ENCODE measurements at regions not wholly inside any gene's neighbourhood (a gene's known extent, or its start where the extent isn't known, plus 50 kb on each side); places are given as distances from the start of the nearest gene placed in this dataset.

DNA sequence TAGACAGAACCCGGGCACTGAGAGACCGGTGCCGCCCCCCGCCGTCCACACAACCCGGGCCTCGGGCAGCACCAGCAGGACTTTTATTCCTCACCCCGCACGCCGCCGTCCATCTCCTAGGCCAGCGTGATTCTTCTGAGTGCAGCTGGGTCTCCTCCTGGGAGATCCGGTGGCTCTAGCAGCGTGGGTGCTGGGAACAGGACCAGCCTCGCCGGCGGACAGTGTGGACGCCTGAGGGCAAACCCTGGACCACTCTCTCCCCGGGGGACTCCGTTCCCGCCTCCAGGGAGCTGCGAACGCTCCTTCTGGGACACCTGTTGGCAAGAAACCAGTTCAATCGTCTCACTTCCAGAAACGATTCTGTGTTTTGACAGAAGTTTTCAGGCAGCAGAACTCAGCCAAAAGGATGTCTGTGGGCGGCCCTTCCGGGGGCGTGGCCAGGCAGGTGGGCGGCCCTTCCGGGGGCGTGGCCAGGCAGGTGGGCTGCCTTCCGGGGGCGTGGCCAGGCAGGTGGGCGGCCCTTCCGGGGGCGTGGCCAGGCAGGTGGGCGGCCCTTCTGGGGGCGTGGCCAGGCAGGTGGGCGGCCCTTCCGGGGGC lies 130.7 kb downstream of the DLL1 start:
- DNase-seq, result no peak

DNA sequence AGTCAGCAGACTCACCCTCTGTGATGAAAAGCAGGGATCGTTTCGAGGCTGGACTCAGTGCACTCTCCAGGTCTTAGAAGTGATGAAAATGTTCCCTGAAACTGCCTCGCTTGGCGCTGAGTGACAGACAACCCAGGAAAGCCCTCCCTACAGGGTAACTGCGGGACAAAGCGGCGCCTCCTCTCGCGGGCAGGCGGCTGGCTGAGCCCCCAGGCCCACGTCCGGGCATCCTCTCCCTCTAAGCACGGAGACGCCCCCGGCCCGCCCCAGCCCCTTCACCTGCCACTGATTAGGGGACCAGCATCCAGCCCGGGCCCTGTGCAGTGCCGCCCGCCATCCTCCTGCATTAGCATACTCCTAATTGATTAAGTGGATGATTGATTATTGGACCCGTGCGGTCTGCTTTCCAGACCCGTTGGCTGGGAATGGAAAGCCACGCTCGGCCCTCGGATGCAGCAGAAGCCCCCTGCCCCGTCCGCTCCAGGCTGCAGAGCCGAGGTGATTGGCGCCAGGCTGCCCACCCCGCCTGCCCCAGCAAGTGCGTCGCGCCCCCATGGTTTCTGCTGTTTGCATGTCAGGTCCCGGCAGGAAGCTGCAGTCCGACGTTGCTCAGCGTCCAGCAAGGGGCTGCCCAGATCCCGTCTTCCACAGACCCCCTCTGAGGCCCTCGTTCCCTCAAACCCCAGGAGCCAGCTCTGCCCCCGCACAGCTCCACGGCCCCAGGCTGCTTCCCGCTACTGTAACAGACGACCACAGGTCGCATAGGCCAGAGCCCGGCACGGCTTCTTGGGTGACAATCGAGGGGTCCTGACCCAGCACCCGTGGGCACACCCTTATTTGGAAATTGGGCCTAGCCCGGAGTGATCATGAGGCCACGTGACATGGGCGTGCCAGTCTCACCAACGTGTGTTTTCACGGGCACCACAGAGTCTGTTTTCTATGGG lies 131.6 kb downstream of the DLL1 start:
- no peak for DNase-seq

DNA sequence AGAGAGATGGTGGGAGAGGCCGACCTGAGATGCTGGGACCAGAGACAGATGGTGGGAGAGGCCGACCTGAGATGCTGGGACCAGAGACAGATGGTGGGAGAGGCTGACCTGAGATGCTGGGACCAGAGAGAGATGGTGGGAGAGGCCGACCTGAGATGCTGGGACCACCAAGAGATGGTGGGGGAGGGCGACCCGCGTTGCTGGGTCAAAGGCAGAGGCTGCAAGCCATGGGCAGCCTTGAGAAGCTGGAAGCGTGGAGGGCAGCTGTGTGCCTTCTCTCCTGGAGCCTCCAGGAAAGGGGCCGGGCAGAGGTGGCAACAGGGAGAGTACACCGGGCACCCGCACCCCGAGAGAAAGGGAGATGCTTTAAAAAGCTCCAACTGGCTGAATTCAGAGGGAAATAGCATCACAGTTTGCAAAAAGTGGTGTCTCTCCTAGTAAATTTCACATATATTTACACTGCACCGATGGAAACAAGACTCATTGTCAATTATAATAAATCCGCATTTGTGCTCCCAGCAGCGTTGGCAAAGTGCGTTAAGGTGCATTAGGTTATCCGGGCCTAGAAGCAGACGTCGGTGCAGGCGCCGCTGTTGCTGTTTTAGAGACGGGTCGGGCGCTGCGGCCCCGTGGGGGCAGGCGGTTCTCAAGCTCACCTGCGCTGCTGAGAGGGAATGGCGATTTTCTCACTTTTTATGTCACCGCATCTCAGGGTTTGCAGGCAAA lies 132.4 kb downstream of the DLL1 start:
- DNase-seq, result no peak

DNA sequence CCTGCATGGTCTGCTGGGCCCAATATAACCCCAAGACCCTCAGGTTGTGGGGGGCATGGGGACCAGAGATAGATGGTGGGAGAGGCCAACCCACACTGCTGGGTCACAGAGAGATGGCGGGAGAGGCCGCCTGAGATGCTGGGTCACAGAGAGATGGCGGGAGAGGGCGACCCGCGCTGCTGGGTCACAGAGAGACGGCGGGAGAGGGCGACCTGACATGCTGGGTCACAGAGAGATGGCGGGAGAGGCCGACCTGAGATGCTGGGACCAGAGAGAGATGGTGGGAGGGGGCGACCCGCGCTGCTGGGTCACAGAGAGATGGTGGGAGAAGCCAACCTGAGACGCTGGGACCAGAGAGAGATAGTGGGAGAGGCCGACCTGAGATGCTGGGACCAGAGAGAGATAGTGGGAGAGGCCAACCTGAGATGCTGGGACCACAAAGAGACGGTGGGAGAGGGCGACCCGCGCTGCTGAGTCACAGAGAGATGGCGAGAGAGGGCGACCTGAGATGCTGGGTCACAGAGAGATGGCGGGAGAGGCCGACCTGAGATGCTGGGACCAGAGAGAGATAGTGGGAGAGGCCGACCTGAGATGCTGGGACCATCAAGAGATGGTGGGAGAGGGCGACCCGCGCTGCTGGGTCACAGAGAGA lies 133.2 kb downstream of the DLL1 start:
- no peak for DNase-seq

DNA sequence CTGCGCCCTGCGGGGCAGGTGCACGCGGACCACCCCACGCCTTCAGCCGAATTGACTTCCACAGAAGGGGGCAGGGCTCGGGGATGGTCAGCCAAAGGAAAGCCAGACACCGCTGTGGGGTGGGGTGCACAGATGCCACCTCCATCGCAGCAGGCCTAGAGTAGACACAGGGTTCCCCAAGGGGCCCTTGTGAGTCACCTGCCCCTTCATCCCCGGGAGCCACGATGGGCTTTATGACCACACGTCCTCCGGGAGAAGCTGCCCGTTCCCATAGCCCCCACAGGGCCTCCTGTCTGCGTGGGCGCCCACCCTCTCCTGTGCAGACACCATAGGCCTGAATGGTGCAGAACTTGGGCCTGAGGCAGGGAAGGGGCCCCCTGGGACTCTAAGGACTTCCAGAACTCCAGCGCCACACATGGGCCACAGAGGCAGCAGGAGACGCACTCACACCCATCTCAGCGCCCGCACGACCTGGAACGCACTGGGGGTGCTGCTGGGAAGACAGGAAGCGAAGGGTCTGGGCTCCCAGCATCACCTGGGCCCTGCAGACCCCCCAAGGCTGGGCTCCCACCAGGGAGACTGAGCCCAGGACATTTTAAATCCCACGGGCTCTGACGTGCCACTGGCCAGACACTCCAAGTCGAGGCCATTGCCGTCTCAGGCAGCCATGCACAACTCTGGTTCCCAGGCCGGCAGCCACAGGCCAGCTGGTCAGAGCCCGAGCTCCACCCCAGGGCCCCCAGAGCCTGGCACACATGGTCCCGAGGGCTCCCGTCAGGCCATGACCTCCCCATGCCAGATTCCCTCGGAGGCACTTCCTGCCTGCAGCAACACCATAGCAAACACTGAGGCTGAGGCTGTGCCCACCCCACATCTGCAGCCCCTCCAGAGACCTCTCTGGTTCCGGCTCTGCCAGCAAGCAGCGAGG lies 134.2 kb downstream of the DLL1 start:
- DNase-seq, result no peak

DNA sequence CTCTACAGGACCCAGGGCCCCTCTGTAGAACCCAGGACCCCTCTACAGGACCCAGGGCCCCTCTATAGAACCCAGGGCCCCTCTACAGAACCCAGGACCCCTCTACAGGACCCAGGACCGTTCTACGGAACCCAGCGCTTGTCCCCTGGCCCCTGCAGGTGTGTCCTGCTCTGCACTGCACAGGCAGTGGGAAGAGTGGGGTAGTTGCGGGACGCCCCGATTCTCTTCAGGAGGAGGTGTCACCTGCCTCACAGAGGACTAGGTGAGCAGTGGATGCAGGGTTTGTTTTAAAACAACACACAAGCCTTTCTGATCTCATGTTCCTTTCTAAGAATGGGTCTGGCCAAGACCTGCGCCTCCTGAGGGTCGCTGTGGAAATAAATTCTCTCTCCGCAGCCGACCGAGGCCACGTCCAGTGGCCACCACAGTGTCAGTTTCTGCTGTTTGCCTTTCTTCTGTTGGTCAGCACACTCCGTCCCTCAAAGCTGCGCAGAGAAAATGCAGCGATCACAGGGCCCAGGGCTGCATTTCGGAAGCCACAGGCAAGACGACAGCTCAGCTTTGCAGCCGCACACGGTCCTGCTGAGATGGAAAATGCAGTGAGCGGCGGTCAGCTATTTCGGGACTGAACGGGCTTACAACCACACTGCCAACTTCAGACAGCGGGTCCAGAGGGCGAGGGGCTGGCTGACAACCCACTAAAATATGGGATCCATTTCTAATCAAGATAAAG lies 135.2 kb downstream of the DLL1 start:
- DNase-seq, result no peak

DNA sequence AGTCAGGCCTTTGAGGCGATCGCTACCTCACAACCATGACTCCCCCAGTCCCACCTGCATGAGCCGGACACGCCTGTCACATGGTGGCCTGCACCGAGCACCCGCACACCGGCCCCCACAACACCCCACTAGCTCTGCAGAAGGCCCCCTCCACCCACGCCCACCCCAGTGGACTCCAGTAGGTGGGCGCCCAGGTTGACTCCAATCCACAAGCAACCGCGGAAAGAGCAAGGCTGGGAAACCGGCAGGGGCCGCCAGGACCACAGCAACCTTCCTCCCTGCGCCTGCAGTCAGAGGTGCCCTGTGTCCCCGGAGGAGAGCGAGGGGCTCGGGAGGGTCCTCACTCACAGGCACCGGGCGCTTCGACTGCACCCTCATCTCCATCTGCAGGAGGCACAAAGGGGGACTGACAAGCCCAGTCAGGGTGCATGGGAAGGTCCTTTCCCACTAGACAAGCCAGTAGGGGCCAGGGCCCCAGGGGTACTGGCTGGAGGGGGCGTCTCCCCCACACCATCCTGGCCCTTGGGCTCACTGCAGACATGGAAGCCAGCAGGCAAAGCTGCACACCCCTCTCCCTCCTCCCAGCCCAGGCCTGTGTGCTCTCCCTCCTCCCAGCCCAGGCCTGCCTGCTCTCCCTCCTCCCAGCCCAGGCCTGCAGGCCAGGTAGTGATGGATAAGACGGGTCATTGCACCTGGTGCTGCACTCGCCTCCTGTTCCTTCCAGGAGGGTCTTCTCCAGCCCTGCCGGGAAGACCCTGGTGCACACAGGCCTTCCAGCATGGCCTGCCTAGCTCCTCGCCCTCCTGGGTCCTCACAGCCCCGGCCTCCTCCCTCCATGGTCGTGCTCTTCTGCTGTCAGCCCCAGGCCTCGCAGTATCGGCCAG lies 137.2 kb downstream of the DLL1 start:
- DNase-seq, result no peak

DNA sequence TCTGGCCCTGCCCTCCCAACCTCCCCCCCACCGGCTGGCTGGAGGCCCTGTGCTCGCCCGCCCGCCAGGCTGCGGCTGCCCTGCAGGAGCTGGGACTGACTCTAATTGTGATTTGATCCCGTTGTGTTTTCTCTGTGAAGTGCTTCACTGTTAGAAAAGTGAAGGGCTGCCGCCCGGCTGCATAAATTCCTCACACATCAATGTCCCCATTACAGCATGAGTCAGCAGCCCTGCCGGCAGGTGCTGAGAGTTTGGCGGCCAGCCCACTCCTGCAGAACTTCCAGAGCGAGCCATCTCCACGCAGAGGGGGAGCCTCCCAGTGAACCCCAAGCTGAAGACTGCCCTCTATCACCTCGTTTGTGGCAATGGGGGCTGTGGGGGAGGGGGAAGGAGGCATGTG lies 137.9 kb downstream of the DLL1 start:
- DNase-seq, result no peak

DNA sequence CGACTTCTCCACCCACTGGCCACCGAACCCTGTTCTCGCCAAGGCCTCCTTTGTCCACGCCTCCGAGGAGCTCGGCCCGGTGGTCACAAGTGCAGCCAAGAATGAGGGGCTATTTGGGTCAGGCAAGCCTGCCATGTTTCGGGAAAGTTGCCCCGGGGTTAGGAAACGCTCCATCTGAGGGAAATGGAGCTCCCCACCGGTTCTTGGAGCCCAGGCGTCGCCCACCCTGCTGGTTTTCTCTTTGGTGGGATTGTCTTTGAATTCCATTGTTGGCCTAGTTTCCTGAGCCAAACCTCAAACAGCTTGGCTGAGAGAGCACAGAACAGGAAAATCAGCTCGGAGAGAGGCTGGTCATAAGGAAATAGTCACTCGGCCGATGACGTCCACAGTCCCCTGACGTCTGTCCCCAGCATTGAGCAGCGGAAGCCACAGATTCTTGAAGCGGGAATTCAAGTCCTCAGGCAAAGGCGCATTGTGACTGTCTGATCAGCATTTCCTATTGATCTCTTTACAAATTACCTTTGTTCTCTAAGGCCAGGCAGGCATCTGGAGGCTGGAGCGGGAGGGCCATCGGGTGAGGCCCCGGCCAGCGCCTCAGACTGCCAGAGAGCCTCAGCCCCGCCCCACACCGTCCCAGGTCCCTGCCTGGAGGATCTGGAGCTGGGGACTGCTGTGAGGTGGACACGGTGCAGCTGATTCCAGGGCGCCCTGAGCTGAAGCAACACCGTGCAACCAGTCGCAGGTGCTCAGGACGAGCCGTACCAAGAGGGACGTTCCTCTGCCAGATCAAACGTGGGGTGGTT lies 138.6 kb downstream of the DLL1 start:
- DNase-seq, result no peak

DNA sequence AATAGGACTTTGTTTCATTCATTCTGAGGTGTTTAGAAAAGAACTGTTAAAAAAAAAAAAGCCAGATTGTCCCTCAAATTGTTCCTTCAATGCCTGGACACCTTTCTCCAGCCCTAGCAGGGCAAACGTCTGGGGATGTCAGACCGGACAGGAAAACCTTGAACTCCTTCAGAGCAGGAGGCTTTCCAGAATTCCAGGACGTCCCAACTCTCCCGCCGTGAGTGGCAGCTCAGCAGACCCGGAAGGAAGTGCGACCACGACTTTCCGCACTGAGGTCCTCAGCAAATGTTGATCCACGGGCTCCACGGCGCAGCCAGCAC lies 139.1 kb downstream of the DLL1 start:
- DNase-seq, result no peak

DNA sequence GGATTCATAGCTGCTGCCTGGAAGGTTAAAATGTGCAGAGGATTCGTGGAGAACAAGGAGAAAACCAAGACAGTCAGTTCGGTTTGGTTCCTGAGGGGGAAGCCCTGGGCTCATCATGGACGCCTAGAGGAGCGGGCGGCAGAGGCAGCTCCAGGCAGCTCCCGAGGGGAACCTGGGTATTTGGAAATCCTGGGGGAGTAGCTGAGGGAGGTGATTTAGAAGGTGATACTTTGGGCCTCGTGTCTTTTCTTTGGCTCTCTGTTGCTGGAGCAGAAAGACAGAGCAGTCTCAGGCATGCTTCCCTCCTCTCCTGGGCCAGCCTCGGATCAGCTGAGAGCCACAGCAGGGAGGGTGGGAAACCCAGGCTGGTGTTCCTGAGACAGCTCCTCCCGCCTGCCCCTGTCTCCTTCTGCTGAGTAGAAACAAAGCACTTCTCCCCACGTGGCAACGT lies 139.5 kb downstream of the DLL1 start:
- DNase-seq, result no peak

DNA sequence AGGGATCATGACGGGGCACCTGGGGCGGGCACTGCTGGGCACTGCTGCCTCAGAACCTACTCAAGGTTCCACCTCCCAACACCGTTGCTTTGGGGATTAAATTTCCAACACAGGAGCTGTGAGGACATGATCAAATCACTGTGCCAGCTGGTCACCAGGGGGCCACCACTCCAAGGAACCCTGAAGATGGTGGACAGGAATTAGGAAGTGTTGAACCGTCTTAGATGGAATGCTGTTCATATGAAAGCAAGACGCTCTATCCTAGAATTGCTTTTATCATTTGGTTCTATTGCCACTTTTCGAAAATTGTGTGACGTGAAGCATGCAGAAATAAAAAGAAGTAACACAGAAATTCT lies 140.3 kb downstream of the DLL1 start:
- DNase-seq, result no peak

DNA sequence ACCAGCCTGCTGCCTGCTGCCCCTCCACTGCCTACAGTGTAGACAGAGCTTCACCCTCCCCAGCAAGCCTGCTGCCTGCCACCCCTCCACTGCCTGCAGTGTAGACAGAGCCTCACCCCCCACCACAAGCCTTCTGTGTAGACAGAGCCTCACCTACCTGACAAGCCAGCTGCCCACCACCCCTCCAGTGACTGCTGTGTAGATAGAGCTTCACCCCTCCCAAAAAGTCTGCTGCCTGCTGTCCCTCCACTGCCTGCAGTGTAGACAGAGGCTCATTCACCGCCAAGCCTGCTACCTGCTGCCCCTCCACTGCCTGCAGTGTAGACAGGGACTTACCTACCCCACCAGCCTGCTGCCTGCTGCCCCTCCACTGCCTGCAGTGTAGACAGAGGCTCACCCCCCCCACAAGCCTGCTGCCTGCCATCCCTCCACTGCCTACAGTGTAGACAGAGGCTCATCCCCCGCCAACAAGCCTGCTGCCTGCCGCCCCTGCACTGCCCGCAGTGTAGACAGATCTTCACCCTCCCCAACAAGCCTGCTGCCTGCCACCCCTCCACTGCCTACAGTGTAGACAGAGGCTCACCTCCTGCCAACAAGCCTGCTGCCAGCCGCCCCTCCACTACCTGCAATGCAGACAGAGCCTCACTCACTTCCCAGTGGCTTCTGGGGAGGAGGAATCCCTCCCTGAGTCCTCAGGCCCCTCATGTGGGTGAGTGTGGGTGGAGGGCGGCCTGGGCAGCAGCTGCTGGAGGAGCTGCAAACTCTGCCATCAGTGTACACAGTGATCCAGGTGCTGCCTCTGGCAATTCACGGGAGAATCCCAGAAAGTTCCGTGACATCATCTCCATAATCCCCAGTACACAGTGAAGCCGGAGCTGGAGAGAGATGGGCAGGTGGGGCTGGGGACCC lies 140.9 kb downstream of the DLL1 start:
- DNase-seq, result no peak

DNA sequence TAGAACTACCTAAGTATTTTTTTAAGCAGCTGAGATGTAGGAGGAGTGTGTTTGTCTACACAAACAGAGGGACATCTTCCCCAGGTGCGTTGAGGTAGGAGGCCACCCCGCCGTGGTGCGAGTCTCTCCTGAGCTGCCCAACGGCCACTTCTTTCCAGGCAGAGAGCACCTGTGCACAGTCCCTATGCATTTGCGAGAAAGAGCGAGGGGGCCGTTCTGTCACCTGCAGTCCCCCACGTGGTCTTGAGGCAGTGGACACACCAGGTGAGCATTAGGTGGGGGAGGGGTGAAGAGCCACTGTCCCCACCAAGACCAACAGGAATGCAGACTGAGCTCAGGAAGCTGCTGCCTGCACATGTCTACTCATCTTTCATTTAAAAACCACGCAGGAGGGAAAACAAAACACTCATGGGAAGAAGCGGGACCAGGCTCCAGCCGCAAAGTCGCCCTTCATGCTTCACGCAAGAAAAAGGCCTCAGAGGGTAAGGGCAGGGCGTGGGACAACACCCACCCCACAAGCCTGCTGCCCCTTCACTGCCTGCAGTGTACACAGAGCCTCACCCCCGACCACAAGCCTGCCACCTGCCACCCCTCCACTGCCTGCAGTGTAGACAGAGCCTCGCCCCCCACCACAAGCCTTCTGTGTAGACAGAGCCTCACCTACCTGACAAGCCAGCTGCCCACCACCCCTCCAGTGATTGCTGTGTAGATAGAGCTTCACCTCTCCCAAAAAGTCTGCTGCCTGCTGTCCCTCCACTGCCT lies 142.0 kb downstream of the DLL1 start:
- no peak for DNase-seq

DNA sequence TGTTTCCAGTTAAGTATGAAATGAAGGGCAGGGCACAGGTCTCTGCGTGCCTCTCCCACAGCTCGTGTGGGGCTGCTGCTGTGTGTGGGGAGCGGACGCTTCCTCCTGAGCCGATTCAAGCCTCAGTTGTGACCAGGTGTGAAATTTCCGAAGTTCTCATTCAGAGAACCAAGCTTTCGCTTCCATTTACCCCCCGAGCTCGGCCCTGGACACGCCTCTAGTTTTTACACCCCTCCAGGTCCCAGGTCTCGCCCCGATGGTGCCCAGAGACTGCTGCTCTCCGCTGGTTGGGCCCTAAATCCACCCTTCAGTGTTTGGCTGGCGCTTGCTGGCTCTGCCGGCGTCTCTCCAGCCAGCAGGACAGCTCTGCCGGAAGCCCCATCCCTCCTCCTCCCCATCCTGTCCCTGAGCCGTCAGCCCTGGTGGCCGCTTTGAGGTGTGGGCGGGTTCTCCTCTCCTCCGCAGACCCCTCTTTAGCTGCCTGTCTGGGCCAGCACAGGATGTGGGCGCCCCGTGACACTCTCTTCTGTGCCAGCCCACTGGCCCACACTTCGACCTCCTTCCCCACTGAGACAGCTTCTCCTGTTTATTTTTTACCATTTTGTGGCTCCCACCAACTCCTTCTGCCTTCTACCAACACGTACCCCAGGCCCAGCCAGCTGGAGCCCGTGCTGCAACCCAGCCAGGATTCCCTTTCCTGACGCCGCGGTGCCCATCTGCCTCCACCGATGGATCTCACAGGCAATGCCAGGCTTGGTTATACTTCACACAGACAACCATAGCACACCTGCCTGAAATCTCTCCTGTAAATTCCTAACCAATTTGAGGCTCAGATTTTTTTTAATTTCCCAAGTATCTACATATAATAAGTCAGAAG lies 142.8 kb downstream of the DLL1 start:
- peak; percentile 70 for DNase-seq

DNA sequence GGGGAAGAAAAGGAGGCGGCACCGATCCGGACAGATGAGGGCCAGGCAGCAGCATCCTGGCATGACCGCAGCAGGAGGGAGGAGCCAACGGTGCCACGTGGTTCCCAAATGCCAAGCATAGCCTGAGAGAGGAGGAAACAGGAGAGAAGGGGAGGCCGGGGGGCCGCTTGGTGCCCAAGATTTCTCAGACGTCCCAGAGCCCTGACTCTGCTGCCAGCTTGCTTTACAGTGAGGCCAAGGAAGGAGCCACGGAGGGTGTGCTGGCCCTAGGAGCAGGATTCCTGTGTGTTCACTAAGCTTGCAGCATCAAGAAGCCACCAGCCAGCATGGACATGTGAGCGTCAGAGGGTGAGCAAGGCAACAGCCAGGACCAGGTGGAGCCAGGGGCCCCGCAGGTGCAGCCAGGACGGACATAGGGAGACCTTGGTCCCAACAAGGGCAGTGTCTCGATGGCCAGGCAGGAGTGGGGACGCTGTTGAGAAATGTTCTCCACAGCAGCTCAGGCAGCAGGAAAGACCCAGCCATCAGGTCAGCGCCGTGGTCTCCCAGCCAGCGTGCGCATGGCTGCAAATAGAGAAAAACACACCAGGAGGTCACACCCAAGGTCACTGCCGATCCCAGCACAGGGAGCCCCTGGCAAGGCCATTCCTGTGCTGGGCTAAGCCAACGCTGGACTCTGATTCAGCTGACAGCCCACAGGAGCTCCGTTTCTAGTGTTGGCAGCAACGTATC lies 143.7 kb downstream of the DLL1 start:
- DNase-seq, result no peak

Measured in KG1 (cell line).